GM21447 (cell line): ENCODE measurements at regions not wholly inside any gene's neighbourhood (a gene's known extent, or its start where the extent isn't known, plus 50 kb on each side); places are given as distances from the start of the nearest gene placed in this dataset.
"Not testable (repeated sequence)": the region's sequence is repeated elsewhere in the genome, so short reads cannot be mapped to it uniquely, and the experiment has no call there.

Experiments used
- ATAC-seq: cut with Tn5 transposase; IDR thresholded peaks from one replicate; pipeline ENCODE4 v1.9.1; 2021; ENCODE audit not compliant: unreplicated experiment

DNA sequence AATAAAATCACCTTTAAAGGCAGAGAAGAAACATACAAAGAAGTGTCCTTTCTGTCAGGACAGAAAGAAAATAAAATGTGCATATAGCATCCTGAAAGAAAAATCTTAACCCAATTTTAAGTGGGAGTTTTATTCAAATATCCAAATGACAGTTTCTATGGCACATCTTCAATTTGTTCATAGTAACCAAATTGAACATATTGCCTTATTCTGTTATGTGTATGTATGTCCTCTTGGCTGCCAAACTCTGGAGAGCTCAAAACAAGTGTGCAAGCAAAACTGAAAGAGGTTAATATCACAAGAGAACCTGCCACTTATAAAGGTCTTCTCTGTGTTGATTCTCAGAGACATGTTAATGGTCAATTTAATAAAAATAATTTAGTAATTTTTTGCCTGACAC is 334.7 kb downstream of the BCKDHB start:
- ATAC-seq: no peak

DNA sequence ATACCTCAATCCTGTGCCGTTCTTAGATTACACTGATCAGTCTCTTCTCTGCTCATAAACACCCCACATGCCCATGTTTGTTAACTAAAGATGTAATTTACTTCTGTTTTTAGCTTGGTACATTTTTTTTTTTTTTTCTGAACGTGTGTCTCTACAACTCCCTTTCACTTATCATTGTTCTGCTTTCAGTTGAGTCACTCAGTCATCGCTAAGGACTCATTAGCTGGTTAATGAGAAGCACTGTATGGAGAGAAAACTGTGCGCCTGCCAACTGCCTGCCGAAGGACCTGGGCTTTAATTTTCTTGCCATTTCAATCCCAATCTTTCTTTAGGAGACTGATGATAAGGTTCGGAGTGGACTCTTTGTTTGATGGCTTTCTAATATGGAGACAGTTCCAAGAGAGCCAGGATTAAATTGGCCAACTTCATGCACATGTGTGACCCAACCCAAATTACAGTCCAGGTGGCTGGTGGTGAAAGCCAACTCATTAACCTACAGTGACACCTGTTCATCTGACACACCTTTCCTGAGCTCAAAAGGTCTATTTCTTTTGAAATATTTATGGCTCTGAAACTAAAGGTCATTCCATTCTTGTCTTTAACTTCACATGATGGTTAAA is 334.1 kb downstream of the BCKDHB start:
- ATAC-seq: no peak

DNA sequence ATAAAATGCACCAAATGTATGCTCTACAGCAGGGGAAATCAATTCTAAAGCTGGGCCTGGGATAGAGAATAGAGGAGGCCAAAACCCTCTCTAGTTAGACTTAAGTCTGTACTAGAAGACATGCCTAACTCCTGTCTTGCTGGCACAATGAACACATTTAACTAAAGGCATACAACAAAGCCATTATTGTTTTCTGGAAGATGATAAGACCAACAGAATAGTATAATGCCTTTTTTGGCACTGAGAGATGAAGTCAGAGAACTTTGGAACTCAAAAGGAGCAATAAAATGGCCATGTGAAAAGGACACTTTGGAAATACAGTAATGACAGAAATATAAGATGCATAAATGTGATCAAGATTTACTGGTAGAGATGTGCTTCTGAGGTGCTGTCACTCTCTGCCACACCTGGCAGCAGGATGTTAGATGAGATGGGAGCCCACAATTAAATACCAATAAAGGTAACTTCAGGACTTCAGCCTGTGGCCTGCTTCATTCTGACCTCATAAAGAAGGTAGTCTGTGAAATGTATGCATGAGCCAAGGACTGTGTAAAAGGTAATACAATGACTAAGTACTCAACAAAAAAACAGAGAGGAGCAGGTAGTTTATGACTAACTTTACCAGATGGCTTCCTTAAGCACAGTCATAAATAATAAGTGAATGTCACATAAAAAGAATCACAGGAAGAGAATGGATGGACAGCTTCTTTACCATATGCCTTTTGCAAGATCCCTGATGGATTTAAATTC is 333.4 kb downstream of the BCKDHB start:
- ATAC-seq: no peak

GRCh38 chr6:80438772-80439171 is 332.3 kb downstream of the BCKDHB start:
- no peak for ATAC-seq

GRCh38 chr6:80437801-80438200 is 331.3 kb downstream of the BCKDHB start:
- ATAC-seq: no peak

DNA sequence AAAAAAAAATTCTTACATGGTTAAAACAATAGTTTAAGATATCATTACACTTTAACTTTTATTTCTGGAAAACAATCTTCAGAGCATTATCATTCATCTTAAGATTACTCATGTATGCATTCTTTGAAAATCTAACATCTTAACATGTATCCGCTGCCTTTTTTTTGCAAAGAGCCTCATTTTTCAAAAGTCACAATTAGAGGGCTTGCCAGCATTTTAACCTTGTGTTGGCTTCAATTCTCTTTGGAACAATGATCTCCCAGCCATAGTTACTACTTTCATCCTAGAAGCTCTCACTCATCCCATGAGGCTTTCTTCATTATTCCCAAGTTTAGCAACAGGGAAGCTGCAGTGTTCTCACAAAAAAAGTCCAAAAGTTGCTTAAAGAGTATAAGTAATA is 330.8 kb downstream of the BCKDHB start:
- ATAC-seq: no peak

DNA sequence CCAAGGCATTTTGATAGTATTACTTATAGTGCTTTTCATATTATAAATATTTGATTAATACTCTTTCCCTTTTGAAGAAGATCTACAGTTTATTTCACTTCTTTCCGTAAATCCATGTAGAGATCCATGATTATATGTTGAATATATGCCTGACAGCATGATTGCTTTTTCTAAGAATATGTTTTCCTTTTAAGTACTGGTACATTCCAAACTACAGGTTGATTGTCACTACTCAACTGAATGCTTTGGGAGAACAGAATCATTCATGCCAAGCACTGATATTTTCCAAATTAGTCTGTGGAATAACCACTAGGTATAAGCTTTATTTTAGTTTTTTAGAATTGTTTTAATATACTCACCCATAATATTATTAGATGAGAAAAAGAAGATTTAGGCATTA is 330.2 kb downstream of the BCKDHB start:
- no peak for ATAC-seq

DNA sequence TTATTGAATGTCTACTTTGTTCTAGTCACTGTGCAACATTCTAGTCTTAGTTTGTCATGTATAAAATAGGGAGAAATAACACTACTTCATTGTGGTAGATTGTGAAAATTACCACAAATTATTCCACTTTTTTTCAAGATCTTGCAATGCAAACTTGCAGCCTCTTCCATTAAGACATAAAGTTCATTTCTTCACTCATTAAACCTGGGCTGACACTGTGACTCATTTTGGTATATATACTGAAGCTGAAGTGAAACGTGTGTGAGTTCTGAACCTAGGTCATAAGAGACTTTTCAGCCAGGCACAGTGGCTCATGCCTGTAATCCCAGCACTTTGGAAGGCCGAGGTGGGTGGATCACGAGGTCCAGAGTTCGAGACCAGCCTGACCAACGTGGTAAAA is 329.0 kb downstream of the BCKDHB start:
- ATAC-seq: no peak

- ATAC-seq: no peak
These were observed 328.4 kb downstream of the BCKDHB start for GRCh38 chr6:80434691-80435350.

- no peak for ATAC-seq
These were observed 327.2 kb downstream of the BCKDHB start for GRCh38 chr6:80433673-80434025.

DNA sequence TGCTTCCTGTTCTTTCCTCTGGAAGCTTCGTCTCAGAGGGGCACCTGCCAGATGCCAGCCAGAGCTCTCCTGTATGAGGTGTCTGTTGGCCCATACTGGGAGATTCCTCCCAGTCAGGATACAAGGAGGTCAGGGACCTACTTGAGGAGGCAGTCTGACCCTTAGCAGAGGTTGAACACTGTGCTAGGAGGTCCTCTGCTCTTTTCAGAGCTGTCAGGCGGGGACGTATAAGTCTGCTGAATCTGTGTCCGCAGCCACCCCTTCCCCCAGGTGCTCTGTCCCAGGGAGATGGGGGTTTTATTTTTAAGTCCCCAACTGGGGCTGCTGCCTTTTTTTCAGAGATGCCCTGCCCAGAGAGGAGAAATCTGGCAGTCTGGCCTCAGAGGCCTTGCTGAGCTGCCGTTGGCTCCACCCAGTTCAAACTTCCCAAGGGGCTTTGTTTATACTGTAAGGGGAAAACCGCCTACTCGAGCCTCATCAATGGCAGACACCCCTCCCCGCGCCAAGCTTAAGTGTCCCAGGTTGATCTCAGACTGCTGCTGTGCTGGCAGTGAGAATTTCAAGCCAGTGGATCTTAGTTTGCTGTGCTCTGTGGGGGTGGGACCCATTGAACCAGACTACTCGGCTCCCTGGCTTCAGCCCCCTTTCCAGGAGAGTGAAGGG is 326.7 kb downstream of the BCKDHB start:
- ATAC-seq: no peak

DNA sequence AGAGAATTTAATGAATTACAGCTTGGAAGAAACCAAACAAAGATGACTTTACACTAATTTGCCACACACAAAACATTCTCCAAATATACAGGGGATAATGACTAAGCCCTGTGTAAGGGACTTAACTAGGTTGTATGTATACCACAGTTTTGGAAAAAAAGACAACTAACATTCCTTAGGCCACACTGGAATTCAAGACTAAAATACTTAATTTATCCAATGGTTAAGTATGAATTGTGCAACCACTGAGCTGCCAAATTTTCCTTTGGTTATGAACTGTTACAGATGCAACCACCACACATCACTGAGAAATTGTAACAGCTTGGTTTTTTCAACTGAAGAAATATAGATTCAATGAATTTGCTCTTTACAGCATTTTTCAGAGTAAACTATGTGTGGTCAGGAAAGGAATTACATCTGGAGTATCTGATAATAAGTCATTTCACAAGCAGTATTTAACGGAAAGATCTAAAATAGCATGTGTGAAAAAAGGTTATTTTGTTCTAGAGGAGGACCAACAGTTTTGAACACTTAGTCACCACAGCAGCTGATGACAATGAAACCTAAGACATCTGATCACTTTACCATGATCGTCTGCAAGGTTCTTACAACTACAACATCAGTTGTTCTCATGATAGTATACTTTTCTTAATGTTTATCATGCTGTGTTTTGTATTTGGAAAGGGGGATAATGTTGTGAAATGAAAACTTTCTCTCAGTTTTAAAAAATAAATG is 318.8 kb downstream of the BCKDHB start:
- ATAC-seq: no peak

- no peak for ATAC-seq
These were observed 305.0 kb downstream of the BCKDHB start for GRCh38 chr6:80411486-80411885.

- not testable (repeated sequence) for ATAC-seq
These were observed 301.5 kb downstream of the BCKDHB start for GRCh38 chr6:80407976-80408375.

DNA sequence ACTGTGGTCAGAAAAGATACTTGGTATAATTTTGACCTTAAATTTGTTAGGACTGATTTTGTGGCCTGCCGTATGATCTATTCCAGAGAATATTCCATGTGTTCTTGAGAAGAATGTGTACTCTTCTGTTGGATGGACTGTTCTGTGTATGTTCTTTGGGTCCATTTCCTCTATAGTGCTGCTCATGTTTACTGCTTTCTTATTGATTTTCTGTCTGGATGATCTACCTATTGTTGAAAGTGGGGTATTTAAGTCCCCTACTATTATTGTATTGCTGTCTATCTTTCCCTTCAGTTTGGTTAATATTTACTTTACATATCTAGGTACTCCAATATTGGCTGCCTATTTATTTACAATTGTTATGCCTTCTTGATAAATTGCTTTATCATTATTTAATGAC is 298.4 kb downstream of the BCKDHB start:
- ATAC-seq: no peak

DNA sequence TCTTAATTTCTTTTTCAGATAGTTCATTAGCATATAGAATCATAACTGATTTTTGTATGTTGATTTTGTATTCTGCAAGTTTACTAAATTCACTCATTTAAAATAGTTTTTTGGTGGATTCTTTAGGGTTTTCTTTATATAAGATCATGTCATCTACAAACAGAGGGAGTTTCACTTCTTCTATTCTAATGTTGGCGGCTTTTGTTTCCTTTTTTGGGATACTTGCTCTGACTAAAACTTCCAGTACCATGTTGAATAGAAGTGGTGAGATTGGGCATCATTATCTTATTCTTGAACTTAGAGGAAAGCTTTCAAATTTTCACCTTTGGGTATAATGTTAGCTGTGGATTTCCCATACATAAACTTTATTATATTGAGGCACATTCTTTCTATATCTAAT is 296.9 kb downstream of the BCKDHB start:
- ATAC-seq: no peak

DNA sequence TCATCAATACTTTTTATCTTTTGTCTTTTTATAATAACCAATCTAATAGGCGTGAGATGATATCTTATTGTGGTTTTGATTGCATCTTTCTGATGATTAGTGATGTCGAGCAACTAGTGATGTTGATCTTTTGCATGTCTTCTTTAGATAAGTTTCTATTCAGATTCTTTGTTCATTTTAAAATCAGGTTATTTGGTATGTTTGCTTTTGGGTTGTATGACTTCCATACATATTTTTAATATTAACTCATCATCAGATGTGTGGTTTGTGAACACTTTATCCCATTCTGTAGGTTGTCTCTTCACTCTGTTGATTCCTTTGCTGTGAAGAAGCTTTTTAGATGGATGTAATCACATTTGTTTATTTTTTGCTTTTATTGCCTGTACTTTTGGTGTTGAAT is 295.8 kb downstream of the BCKDHB start:
- no peak for ATAC-seq
